ENCODE measurements at regions not wholly inside any gene's neighbourhood (a gene's known extent, or its start where the extent isn't known, plus 50 kb on each side); places are given as distances from the start of the nearest gene placed in this dataset.

GRCh38 chr3:64451283-64452012 lies 226.2 kb upstream of the PRICKLE2 start:
- Histone ChIP-seq H3K9ac (ENCODE audit: low read depth, low read length) (no peak overlapping the region), H3K9me3 (ENCODE audit: control insufficient read depth, insufficient read depth, low read length) (no peaks in the 10 kb centered on the region), H3K36me3 (ENCODE audit: control insufficient read depth, insufficient read depth, low read length) (no peaks in the 10 kb centered on the region), H3K27ac (ENCODE audit: low read depth, low read length) (no peak overlapping the region), H3K27me3 (ENCODE audit: control insufficient read depth, insufficient read depth, low read length) (peaks cover 5% of the 10 kb centered on the region; the same call in 1 of the 2 replicates), H3K4me3 (ENCODE audit: low read depth, low read length) (no peak overlapping the region), H3K4me1 (ENCODE audit: control insufficient read depth, insufficient read depth, low read length) (peaks cover 5% of the 10 kb centered on the region)

- Histone ChIP-seq H3K9ac (ENCODE audit: low read depth, low read length) (no peak overlapping the region), H3K36me3 (ENCODE audit: control insufficient read depth, insufficient read depth, low read length) (no peaks in the 10 kb centered on the region), H3K27ac (ENCODE audit: low read depth, low read length) (no peak overlapping the region), H3K4me1 (ENCODE audit: control insufficient read depth, insufficient read depth, low read length) (peaks cover 9% of the 10 kb centered on the region), H3K4me3 (ENCODE audit: low read depth, low read length) (no peak overlapping the region), H3K9me3 (ENCODE audit: control insufficient read depth, insufficient read depth, low read length) (no peaks in the 10 kb centered on the region), H3K27me3 (ENCODE audit: control insufficient read depth, insufficient read depth, low read length) (peaks cover 14% of the 10 kb centered on the region)
Measured at GRCh38 chr3:64450396-64450956, 225.2 kb upstream of the PRICKLE2 start.

GRCh38 chr3:64449026-64449425 lies 223.8 kb upstream of the PRICKLE2 start:
- H3K36me3 ChIP-seq (ENCODE audit: control insufficient read depth, insufficient read depth, low read length), result no peaks in the 10 kb centered on the region
- H3K9me3 ChIP-seq (ENCODE audit: control insufficient read depth, insufficient read depth, low read length), result no peaks in the 10 kb centered on the region
- peaks cover 24% of the 10 kb centered on the region for H3K27me3 ChIP-seq (ENCODE audit: control insufficient read depth, insufficient read depth, low read length)
- H3K4me3 ChIP-seq (ENCODE audit: low read depth, low read length), result no peak overlapping the region
- H3K9ac ChIP-seq (ENCODE audit: low read depth, low read length), result no peak overlapping the region
- no peak overlapping the region for H3K27ac ChIP-seq (ENCODE audit: low read depth, low read length)
- H3K4me1 ChIP-seq (ENCODE audit: control insufficient read depth, insufficient read depth, low read length), result peaks cover 7% of the 10 kb centered on the region

GRCh38 chr3:64445944-64446300 lies 220.7 kb upstream of the PRICKLE2 start:
- peaks cover 27% of the 10 kb centered on the region for H3K27me3 ChIP-seq (ENCODE audit: control insufficient read depth, insufficient read depth, low read length)
- peaks cover 36% of the 10 kb centered on the region for H3K4me1 ChIP-seq (ENCODE audit: control insufficient read depth, insufficient read depth, low read length)
- no peak overlapping the region for H3K9ac ChIP-seq (ENCODE audit: low read depth, low read length)
- H3K27ac ChIP-seq (ENCODE audit: low read depth, low read length), result no peak overlapping the region
- no peaks in the 10 kb centered on the region for H3K9me3 ChIP-seq (ENCODE audit: control insufficient read depth, insufficient read depth, low read length)
- H3K4me3 ChIP-seq (ENCODE audit: low read depth, low read length), result peak overlapping the region; percentile 85
- no peaks in the 10 kb centered on the region for H3K36me3 ChIP-seq (ENCODE audit: control insufficient read depth, insufficient read depth, low read length)

- Histone ChIP-seq H3K4me3 (ENCODE audit: low read depth, low read length) (peak overlapping the region; percentile 85), H3K27me3 (ENCODE audit: control insufficient read depth, insufficient read depth, low read length) (peaks cover 27% of the 10 kb centered on the region), H3K4me1 (ENCODE audit: control insufficient read depth, insufficient read depth, low read length) (peaks cover 38% of the 10 kb centered on the region), H3K27ac (ENCODE audit: low read depth, low read length) (no peak overlapping the region), H3K9ac (ENCODE audit: low read depth, low read length) (peak overlapping the region; percentile 44; the same call in 1 of the 2 replicates), H3K9me3 (ENCODE audit: control insufficient read depth, insufficient read depth, low read length) (no peaks in the 10 kb centered on the region), H3K36me3 (ENCODE audit: control insufficient read depth, insufficient read depth, low read length) (no peaks in the 10 kb centered on the region)
Measured at GRCh38 chr3:64445109-64445943, 220.1 kb upstream of the PRICKLE2 start.

GRCh38 chr3:64444490-64445108 lies 219.3 kb upstream of the PRICKLE2 start:
- H3K9ac ChIP-seq (ENCODE audit: low read depth, low read length), result peak overlapping the region; percentile 44; the same call in 1 of the 2 replicates
- H3K36me3 ChIP-seq (ENCODE audit: control insufficient read depth, insufficient read depth, low read length), result no peaks in the 10 kb centered on the region
- peaks cover 27% of the 10 kb centered on the region for H3K27me3 ChIP-seq (ENCODE audit: control insufficient read depth, insufficient read depth, low read length)
- H3K4me1 ChIP-seq (ENCODE audit: control insufficient read depth, insufficient read depth, low read length), result peaks cover 40% of the 10 kb centered on the region
- H3K4me3 ChIP-seq (ENCODE audit: low read depth, low read length), result peak overlapping the region; percentile 85
- H3K9me3 ChIP-seq (ENCODE audit: control insufficient read depth, insufficient read depth, low read length), result no peaks in the 10 kb centered on the region
- no peak overlapping the region for H3K27ac ChIP-seq (ENCODE audit: low read depth, low read length)

- Histone ChIP-seq H3K4me1 (ENCODE audit: control insufficient read depth, insufficient read depth, low read length) (peaks cover 48% of the 10 kb centered on the region), H3K27ac (ENCODE audit: low read depth, low read length) (no peak overlapping the region), H3K36me3 (ENCODE audit: control insufficient read depth, insufficient read depth, low read length) (no peaks in the 10 kb centered on the region), H3K4me3 (ENCODE audit: low read depth, low read length) (peak overlapping the region; percentile 85), H3K9me3 (ENCODE audit: control insufficient read depth, insufficient read depth, low read length) (no peaks in the 10 kb centered on the region), H3K27me3 (ENCODE audit: control insufficient read depth, insufficient read depth, low read length) (peaks cover 27% of the 10 kb centered on the region), H3K9ac (ENCODE audit: low read depth, low read length) (no peak overlapping the region)
Measured at GRCh38 chr3:64443546-64444381, 218.5 kb upstream of the PRICKLE2 start.

- Histone ChIP-seq H3K36me3 (ENCODE audit: control insufficient read depth, insufficient read depth, low read length) (no peaks in the 10 kb centered on the region), H3K27me3 (ENCODE audit: control insufficient read depth, insufficient read depth, low read length) (peaks cover 26% of the 10 kb centered on the region), H3K27ac (ENCODE audit: low read depth, low read length) (no peak overlapping the region), H3K9me3 (ENCODE audit: control insufficient read depth, insufficient read depth, low read length) (no peaks in the 10 kb centered on the region), H3K4me1 (ENCODE audit: control insufficient read depth, insufficient read depth, low read length) (peaks cover 48% of the 10 kb centered on the region), H3K9ac (ENCODE audit: low read depth, low read length) (no peak overlapping the region), H3K4me3 (ENCODE audit: low read depth, low read length) (no peak overlapping the region)
Measured at GRCh38 chr3:64441861-64442260, 216.6 kb upstream of the PRICKLE2 start.

- peaks cover 13% of the 10 kb centered on the region for H3K27me3 ChIP-seq (ENCODE audit: control insufficient read depth, insufficient read depth, low read length)
- no peak overlapping the region for H3K4me3 ChIP-seq (ENCODE audit: low read depth, low read length)
- no peak overlapping the region for H3K9ac ChIP-seq (ENCODE audit: low read depth, low read length)
- peaks cover 44% of the 10 kb centered on the region for H3K4me1 ChIP-seq (ENCODE audit: control insufficient read depth, insufficient read depth, low read length)
- no peak overlapping the region for H3K27ac ChIP-seq (ENCODE audit: low read depth, low read length)
- no peaks in the 10 kb centered on the region for H3K36me3 ChIP-seq (ENCODE audit: control insufficient read depth, insufficient read depth, low read length)
- no peaks in the 10 kb centered on the region for H3K9me3 ChIP-seq (ENCODE audit: control insufficient read depth, insufficient read depth, low read length)
Measured at GRCh38 chr3:64440498-64440897, 215.2 kb upstream of the PRICKLE2 start.

GRCh38 chr3:64438812-64439211 lies 213.5 kb upstream of the PRICKLE2 start:
- Histone ChIP-seq H3K4me1 (ENCODE audit: control insufficient read depth, insufficient read depth, low read length) (peaks cover 41% of the 10 kb centered on the region), H3K36me3 (ENCODE audit: control insufficient read depth, insufficient read depth, low read length) (no peaks in the 10 kb centered on the region), H3K9me3 (ENCODE audit: control insufficient read depth, insufficient read depth, low read length) (no peaks in the 10 kb centered on the region), H3K4me3 (ENCODE audit: low read depth, low read length) (no peak overlapping the region), H3K27me3 (ENCODE audit: control insufficient read depth, insufficient read depth, low read length) (peaks cover 1% of the 10 kb centered on the region; the same call in 1 of the 2 replicates), H3K9ac (ENCODE audit: low read depth, low read length) (no peak overlapping the region), H3K27ac (ENCODE audit: low read depth, low read length) (no peak overlapping the region)
